ENCODE measurements at regions not wholly inside any gene's neighbourhood (a gene's known extent, or its start where the extent isn't known, plus 50 kb on each side); places are given as distances from the start of the nearest gene placed in this dataset.
"Not testable (repeated sequence)": the region's sequence is repeated elsewhere in the genome, so short reads cannot be mapped to it uniquely, and the experiment has no call there.

- DNase-seq = no peak
Measured at GRCh38 chr4:58871509-58871908, 1761.3 kb upstream of the IGFBP7 start.

- no peak for DNase-seq
Measured at GRCh38 chr4:58849026-58849425, 1738.8 kb upstream of the IGFBP7 start.

- no peak for DNase-seq
Measured at GRCh38 chr4:58843455-58843854, 1733.3 kb upstream of the IGFBP7 start.

GRCh38 chr4:58833126-58833525 lies 1722.9 kb upstream of the IGFBP7 start:
- DNase-seq = no peak

GRCh38 chr4:58825278-58825677 lies 1715.1 kb upstream of the IGFBP7 start:
- DNase-seq = no peak

GRCh38 chr4:58818560-58818959 lies 1708.4 kb upstream of the IGFBP7 start:
- DNase-seq = not testable (repeated sequence)

- no peak for DNase-seq
Measured at GRCh38 chr4:58809948-58810347, 1699.8 kb upstream of the IGFBP7 start.

GRCh38 chr4:58809366-58809765 lies 1699.2 kb upstream of the IGFBP7 start:
- DNase-seq = no peak

GRCh38 chr4:58808817-58809216 lies 1698.6 kb upstream of the IGFBP7 start:
- DNase-seq = no peak

- DNase-seq = no peak
Measured at GRCh38 chr4:58807843-58808615, 1697.8 kb upstream of the IGFBP7 start.

GRCh38 chr4:58776627-58777026 lies 1666.4 kb upstream of the IGFBP7 start:
- DNase-seq = no peak

GRCh38 chr4:58767598-58767997 lies 1657.4 kb upstream of the IGFBP7 start:
- no peak for DNase-seq

GRCh38 chr4:58766763-58767162 lies 1656.6 kb upstream of the IGFBP7 start:
- no peak for DNase-seq

GRCh38 chr4:58761563-58761962 lies 1651.4 kb upstream of the IGFBP7 start:
- no peak for DNase-seq

GRCh38 chr4:58760737-58761136 lies 1650.6 kb upstream of the IGFBP7 start:
- DNase-seq = no peak

- no peak for DNase-seq
Measured at GRCh38 chr4:58760100-58760499, 1649.9 kb upstream of the IGFBP7 start.

- no peak for DNase-seq
Measured at GRCh38 chr4:58749206-58749605, 1639.0 kb upstream of the IGFBP7 start.

- DNase-seq = no peak
Measured at GRCh38 chr4:58740897-58741296, 1630.7 kb upstream of the IGFBP7 start.

GRCh38 chr4:58739275-58739674 lies 1629.1 kb upstream of the IGFBP7 start:
- no peak for DNase-seq

GRCh38 chr4:58738375-58738774 lies 1628.2 kb upstream of the IGFBP7 start:
- DNase-seq = no peak

- DNase-seq = no peak
Measured at GRCh38 chr4:58734030-58734674, 1624.0 kb upstream of the IGFBP7 start.

GRCh38 chr4:58732973-58733372 lies 1622.8 kb upstream of the IGFBP7 start:
- no peak for DNase-seq

- no peak for DNase-seq
Measured at GRCh38 chr4:58723954-58724353, 1613.8 kb upstream of the IGFBP7 start.

- DNase-seq = no peak
Measured at GRCh38 chr4:58711039-58711438, 1600.9 kb upstream of the IGFBP7 start.

- DNase-seq = no peak
Measured at GRCh38 chr4:58688568-58688967, 1578.4 kb upstream of the IGFBP7 start.

Data from stimulated activated CD4-positive, alpha-beta T cell treated with anti-CD3 and anti-CD28 coated beads, Interleukin-4, amount 100 ng/mL, for 1 hour (primary cell).